HG03097 (cell line): ENCODE measurements at regions not wholly inside any gene's neighbourhood (a gene's known extent, or its start where the extent isn't known, plus 50 kb on each side); places are given as distances from the start of the nearest gene placed in this dataset.

Experiments used
- ATAC-seq: cut with Tn5 transposase; IDR thresholded peaks from one replicate; pipeline ENCODE4 v1.9.1; 2021; ENCODE audit not compliant: unreplicated experiment, low FRiP score

- ATAC-seq = no peak
These were observed 55.6 kb downstream of the ZNF281 start for GRCh38 chr1:200354243-200354642.

GRCh38 chr1:200353232-200353631, 56.6 kb downstream of the ZNF281 start:
- ATAC-seq = no peak

- no peak for ATAC-seq
These were observed 57.8 kb downstream of the ZNF281 start for GRCh38 chr1:200351826-200352549.

- ATAC-seq = no peak
These were observed 58.4 kb downstream of the ZNF281 start for GRCh38 chr1:200351425-200351824.

GRCh38 chr1:200346700-200347099, 63.1 kb downstream of the ZNF281 start:
- ATAC-seq = no peak

- ATAC-seq = no peak
These were observed 64.3 kb downstream of the ZNF281 start for GRCh38 chr1:200345520-200345919.

GRCh38 chr1:200343874-200344273, 66.0 kb downstream of the ZNF281 start:
- no peak for ATAC-seq

GRCh38 chr1:200342511-200343311, 67.1 kb downstream of the ZNF281 start:
- no peak for ATAC-seq

- ATAC-seq = no peak
These were observed 71.4 kb downstream of the ZNF281 start for GRCh38 chr1:200338451-200338850.

- no peak for ATAC-seq
These were observed 72.0 kb downstream of the ZNF281 start for GRCh38 chr1:200337831-200338230.

- ATAC-seq = no peak
These were observed 72.4 kb downstream of the ZNF281 start for GRCh38 chr1:200337410-200337809.

GRCh38 chr1:200336901-200337391, 72.9 kb downstream of the ZNF281 start:
- no peak for ATAC-seq

- ATAC-seq = no peak
These were observed 73.6 kb downstream of the ZNF281 start for GRCh38 chr1:200336101-200336845.

GRCh38 chr1:200334661-200335256, 75.1 kb downstream of the ZNF281 start:
- ATAC-seq = no peak

- no peak for ATAC-seq
These were observed 76.5 kb downstream of the ZNF281 start for GRCh38 chr1:200333329-200333728.

- no peak for ATAC-seq
These were observed 77.1 kb downstream of the ZNF281 start for GRCh38 chr1:200332716-200333115.

GRCh38 chr1:200330741-200331428, 79.0 kb downstream of the ZNF281 start:
- no peak for ATAC-seq

- ATAC-seq = no peak
These were observed 80.5 kb downstream of the ZNF281 start for GRCh38 chr1:200329208-200329882.

GRCh38 chr1:200328379-200328778, 81.5 kb downstream of the ZNF281 start:
- no peak for ATAC-seq
